ENCODE measurements at regions not wholly inside any gene's neighbourhood (a gene's known extent, or its start where the extent isn't known, plus 50 kb on each side); places are given as distances from the start of the nearest gene placed in this dataset.

GRCh38 chr6:6881438-6882225 is 226.1 kb upstream of the RREB1 start:
- H3K27ac ChIP-seq (ENCODE audit: low read depth, low read length, poor library complexity, severe bottlenecking) = no peak overlapping the region
- no peak overlapping the region for H3K4me3 ChIP-seq (ENCODE audit: low read depth, low read length, poor library complexity, severe bottlenecking)
- no peaks in the 10 kb centered on the region for H3K36me3 ChIP-seq (ENCODE audit: insufficient read depth, low read length, poor library complexity, severe bottlenecking)
- ChIA-PET POLR2A (ENCODE audit: low non-redundant PET) (no interaction called here), CTCF (no interaction called here)
- no peak for DNase-seq (ENCODE audit: low spot score)
- H3K4me1 ChIP-seq (ENCODE audit: insufficient read depth, low read length, poor library complexity, severe bottlenecking) = no peaks in the 10 kb centered on the region
- H3K27me3 ChIP-seq (replicated peaks; ENCODE audit: insufficient read depth, low read depth, low read length, poor library complexity) = no peaks in the 10 kb centered on the region
- TF ChIP-seq EZH2 (IDR thresholded peaks at IDR 0.05; ENCODE audit: borderline replicate concordance, low read depth, low read length, poor library complexity, severe bottlenecking) = no peak
- TF ChIP-seq CTCF (conservative IDR thresholded peaks at IDR 0.05; ENCODE audit: low read depth, low read length) = no peak
- intact Hi-C loops (cut with micrococcal nuclease; ENCODE audit: unreplicated experiment) = no loop called here
- BruUV-seq (replicated peaks) = no TSS peak
- H3K9me3 ChIP-seq (ENCODE audit: low read depth, low read length, poor library complexity, severe bottlenecking) = no peaks in the 10 kb centered on the region

DNA sequence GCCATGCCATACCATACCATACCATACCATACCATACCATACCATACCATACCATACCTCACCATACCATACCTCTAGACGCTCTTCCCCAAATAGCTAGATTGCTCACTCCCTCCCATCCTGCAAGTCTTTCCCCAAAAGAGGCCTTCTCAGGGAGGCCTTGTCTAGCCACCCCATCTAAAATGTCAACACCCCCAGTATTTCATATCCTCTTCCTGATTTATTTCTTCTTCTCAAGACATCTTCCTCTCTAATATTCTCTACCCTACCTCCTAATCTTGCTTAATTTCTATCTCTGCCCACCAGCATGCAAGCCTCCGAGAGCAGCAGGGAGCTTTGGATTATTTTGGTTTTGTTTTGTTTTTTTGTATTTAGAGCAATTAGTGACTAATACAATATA is 225.2 kb upstream of the RREB1 start:
- Histone ChIP-seq H3K9me3 (ENCODE audit: low read depth, low read length, poor library complexity, severe bottlenecking) (no peaks in the 10 kb centered on the region), H3K27me3 (replicated peaks; ENCODE audit: insufficient read depth, low read depth, low read length, poor library complexity) (no peaks in the 10 kb centered on the region)

DNA sequence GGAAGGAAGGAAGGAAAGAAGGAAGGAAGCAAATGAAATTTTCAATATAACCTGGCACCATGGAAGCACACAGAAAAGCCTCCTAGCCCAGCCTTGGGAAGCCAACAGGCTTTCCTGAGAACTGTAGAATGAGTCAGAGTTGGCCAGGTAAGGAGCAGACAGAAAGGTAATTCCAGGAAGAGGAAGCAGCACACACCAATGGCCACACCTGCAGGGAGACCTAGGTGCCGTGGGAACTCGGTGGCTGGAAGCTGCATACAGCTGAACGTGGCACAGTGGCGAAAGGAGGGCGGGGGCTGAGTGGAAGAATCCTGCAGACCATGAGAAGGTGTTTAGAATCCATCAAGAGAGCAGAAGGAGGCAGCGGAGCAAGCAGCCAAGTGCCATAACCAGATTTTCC is 224.8 kb upstream of the RREB1 start:
- BruUV-seq (replicated peaks) = no TSS peak
- CTCF ChIA-PET = no interaction called here

More for the DNA sequence above, 225.2 kb upstream of the RREB1 start:
- no TSS peak for BruUV-seq (replicated peaks)
- TF ChIP-seq EZH2 (IDR thresholded peaks at IDR 0.05; ENCODE audit: borderline replicate concordance, low read depth, low read length, poor library complexity, severe bottlenecking) (no peak), CTCF (conservative IDR thresholded peaks at IDR 0.05; ENCODE audit: low read depth, low read length) (no peak)
- POLR2A ChIA-PET (ENCODE audit: low non-redundant PET) = no interaction called here
- DNase-seq (ENCODE audit: low spot score) = no peak
- CTCF ChIA-PET = no interaction called here
- Histone ChIP-seq H3K36me3 (ENCODE audit: insufficient read depth, low read length, poor library complexity, severe bottlenecking) (no peaks in the 10 kb centered on the region), H3K4me3 (ENCODE audit: low read depth, low read length, poor library complexity, severe bottlenecking) (no peak overlapping the region), H3K4me1 (ENCODE audit: insufficient read depth, low read length, poor library complexity, severe bottlenecking) (no peaks in the 10 kb centered on the region), H3K27ac (ENCODE audit: low read depth, low read length, poor library complexity, severe bottlenecking) (no peak overlapping the region)
- intact Hi-C loops (cut with micrococcal nuclease; ENCODE audit: unreplicated experiment) = no loop called here

More for the DNA sequence above, 224.8 kb upstream of the RREB1 start:
- intact Hi-C loops (cut with micrococcal nuclease; ENCODE audit: unreplicated experiment) = no loop called here
- no peaks in the 10 kb centered on the region for H3K36me3 ChIP-seq (ENCODE audit: insufficient read depth, low read length, poor library complexity, severe bottlenecking)
- DNase-seq (ENCODE audit: low spot score) = no peak
- no peaks in the 10 kb centered on the region for H3K9me3 ChIP-seq (ENCODE audit: low read depth, low read length, poor library complexity, severe bottlenecking)
- POLR2A ChIA-PET (ENCODE audit: low non-redundant PET) = no interaction called here
- no peak overlapping the region for H3K27ac ChIP-seq (ENCODE audit: low read depth, low read length, poor library complexity, severe bottlenecking)
- no peak overlapping the region for H3K4me3 ChIP-seq (ENCODE audit: low read depth, low read length, poor library complexity, severe bottlenecking)
- no peaks in the 10 kb centered on the region for H3K4me1 ChIP-seq (ENCODE audit: insufficient read depth, low read length, poor library complexity, severe bottlenecking)
- TF ChIP-seq EZH2 (IDR thresholded peaks at IDR 0.05; ENCODE audit: borderline replicate concordance, low read depth, low read length, poor library complexity, severe bottlenecking) (no peak), CTCF (conservative IDR thresholded peaks at IDR 0.05; ENCODE audit: low read depth, low read length) (no peak)
- H3K27me3 ChIP-seq (replicated peaks; ENCODE audit: insufficient read depth, low read depth, low read length, poor library complexity) = no peaks in the 10 kb centered on the region
